Liver (tissue), 3 donors: ENCODE measurements at regions not wholly inside any gene's neighbourhood (a gene's known extent, or its start where the extent isn't known, plus 50 kb on each side); places are given as distances from the start of the nearest gene placed in this dataset.

Experiments used
- EGR1 ChIP-seq, 2 donors: IDR thresholded peaks; 2 replicates each; pipeline ENCODE4 v1.6.1; 2016 to 2018; ENCODE audit warnings: antibody characterized with exemption in 2 of 2, low read depth in 2 of 2
- GABPA ChIP-seq, 2 donors: IDR thresholded peaks in 1 of 2; conservative IDR thresholded peaks in 1 of 2; 2 replicates each; pipeline ENCODE4 v1.6.1; 2016; ENCODE audit warnings: antibody characterized with exemption in 2 of 2, mild to moderate bottlenecking in 1 of 2, moderate library complexity in 1 of 2
- RAD21 ChIP-seq, 2 donors: IDR thresholded peaks; 2 replicates each; pipeline ENCODE4 v1.6.1; 2016; ENCODE audit warnings: antibody characterized with exemption in 2 of 2, mild to moderate bottlenecking in 2 of 2
- SP1 ChIP-seq: IDR thresholded peaks from 2 replicates; pipeline ENCODE4 v1.6.1; 2018; ENCODE audit warnings: antibody characterized with exemption, mild to moderate bottlenecking
- TAF1 ChIP-seq: conservative IDR thresholded peaks from 2 replicates; pipeline ENCODE4 v1.6.1; 2016; ENCODE audit warnings: antibody characterized with exemption, mild to moderate bottlenecking
- YY1 ChIP-seq: IDR thresholded peaks from 2 replicates; pipeline ENCODE4 v1.6.1; 2016; ENCODE audit warnings: antibody characterized with exemption, mild to moderate bottlenecking
- TF ChIP-seq, protein P1 (sequence below): fragments of 150-350 bp; IDR thresholded peaks from 2 replicates; pipeline ENCODE4 v1.5.1; 2017; ENCODE audit warnings: improper control_type of control experiment, low read depth, low read length; ENCODE audit not compliant: missing input control
- TF ChIP-seq, protein P2 (sequence below): IDR thresholded peaks from 2 replicates; pipeline ENCODE4 v1.6.1; 2016; ENCODE audit warnings: antibody characterized with exemption, mild to moderate bottlenecking
- TF ChIP-seq, protein P3 (sequence below): IDR thresholded peaks from 2 replicates; pipeline ENCODE4 v1.6.1; 2016; ENCODE audit warnings: antibody characterized with exemption
- TF ChIP-seq, protein P4 (sequence below): IDR thresholded peaks from 2 replicates; pipeline ENCODE4 v1.6.1; 2016; ENCODE audit warnings: antibody characterized with exemption
- donor health status: healthy.
- donor health status: healthy.

DNA sequence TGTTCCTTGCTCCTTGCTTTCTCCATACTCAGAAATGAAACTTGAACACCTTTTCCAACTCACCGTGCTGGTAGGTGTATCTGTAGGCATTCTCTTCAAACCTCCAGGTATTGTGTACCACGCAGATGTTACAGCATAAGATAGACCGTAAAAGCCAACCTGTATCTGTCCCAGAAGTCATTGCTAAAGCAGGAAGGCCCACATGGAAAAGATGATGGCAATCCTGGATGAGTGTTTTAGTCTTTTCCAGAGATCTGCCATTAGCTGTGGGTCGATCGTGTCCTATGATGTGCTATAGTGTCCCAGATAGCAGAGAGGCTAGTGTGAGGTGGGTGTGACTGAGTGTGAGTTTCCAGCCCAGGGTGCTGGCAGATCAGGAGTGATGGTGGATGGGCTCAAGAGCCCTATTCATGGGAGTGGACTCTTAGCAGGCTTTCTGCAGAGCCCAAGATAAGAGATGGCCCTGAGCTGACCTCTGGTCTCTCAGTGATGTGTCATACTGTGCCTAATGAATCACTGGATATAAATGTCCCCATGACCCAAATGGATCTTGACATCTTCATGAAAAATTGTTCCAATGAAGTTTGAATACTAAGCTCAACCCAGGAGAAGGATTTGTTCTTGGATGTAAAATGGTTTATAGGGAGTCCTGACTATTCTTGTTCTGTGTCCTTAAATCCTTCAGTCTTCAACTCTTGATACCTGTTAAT is 69.1 kb upstream of the WDR1 start:
- TF ChIP-seq, protein P1, sequence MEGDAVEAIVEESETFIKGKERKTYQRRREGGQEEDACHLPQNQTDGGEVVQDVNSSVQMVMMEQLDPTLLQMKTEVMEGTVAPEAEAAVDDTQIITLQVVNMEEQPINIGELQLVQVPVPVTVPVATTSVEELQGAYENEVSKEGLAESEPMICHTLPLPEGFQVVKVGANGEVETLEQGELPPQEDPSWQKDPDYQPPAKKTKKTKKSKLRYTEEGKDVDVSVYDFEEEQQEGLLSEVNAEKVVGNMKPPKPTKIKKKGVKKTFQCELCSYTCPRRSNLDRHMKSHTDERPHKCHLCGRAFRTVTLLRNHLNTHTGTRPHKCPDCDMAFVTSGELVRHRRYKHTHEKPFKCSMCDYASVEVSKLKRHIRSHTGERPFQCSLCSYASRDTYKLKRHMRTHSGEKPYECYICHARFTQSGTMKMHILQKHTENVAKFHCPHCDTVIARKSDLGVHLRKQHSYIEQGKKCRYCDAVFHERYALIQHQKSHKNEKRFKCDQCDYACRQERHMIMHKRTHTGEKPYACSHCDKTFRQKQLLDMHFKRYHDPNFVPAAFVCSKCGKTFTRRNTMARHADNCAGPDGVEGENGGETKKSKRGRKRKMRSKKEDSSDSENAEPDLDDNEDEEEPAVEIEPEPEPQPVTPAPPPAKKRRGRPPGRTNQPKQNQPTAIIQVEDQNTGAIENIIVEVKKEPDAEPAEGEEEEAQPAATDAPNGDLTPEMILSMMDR, result no peak
- TF ChIP-seq, protein P2, sequence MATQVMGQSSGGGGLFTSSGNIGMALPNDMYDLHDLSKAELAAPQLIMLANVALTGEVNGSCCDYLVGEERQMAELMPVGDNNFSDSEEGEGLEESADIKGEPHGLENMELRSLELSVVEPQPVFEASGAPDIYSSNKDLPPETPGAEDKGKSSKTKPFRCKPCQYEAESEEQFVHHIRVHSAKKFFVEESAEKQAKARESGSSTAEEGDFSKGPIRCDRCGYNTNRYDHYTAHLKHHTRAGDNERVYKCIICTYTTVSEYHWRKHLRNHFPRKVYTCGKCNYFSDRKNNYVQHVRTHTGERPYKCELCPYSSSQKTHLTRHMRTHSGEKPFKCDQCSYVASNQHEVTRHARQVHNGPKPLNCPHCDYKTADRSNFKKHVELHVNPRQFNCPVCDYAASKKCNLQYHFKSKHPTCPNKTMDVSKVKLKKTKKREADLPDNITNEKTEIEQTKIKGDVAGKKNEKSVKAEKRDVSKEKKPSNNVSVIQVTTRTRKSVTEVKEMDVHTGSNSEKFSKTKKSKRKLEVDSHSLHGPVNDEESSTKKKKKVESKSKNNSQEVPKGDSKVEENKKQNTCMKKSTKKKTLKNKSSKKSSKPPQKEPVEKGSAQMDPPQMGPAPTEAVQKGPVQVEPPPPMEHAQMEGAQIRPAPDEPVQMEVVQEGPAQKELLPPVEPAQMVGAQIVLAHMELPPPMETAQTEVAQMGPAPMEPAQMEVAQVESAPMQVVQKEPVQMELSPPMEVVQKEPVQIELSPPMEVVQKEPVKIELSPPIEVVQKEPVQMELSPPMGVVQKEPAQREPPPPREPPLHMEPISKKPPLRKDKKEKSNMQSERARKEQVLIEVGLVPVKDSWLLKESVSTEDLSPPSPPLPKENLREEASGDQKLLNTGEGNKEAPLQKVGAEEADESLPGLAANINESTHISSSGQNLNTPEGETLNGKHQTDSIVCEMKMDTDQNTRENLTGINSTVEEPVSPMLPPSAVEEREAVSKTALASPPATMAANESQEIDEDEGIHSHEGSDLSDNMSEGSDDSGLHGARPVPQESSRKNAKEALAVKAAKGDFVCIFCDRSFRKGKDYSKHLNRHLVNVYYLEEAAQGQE, result no peak
- TF ChIP-seq TAF1 (no peak), GABPA (IDR thresholded peaks at IDR 0.05 in 1 of 2, conservative IDR thresholded peaks at IDR 0.05 in 1 of 2) (no peak), SP1 (no peak), RAD21 (IDR thresholded peaks at IDR 0.05) (no peak), EGR1 (IDR thresholded peaks at IDR 0.05; ENCODE audit: low read depth in 2 of 2) (no peak), YY1 (no peak)
- TF ChIP-seq, protein P3, sequence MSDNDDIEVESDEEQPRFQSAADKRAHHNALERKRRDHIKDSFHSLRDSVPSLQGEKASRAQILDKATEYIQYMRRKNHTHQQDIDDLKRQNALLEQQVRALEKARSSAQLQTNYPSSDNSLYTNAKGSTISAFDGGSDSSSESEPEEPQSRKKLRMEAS, result no peak
- TF ChIP-seq, protein P4, sequence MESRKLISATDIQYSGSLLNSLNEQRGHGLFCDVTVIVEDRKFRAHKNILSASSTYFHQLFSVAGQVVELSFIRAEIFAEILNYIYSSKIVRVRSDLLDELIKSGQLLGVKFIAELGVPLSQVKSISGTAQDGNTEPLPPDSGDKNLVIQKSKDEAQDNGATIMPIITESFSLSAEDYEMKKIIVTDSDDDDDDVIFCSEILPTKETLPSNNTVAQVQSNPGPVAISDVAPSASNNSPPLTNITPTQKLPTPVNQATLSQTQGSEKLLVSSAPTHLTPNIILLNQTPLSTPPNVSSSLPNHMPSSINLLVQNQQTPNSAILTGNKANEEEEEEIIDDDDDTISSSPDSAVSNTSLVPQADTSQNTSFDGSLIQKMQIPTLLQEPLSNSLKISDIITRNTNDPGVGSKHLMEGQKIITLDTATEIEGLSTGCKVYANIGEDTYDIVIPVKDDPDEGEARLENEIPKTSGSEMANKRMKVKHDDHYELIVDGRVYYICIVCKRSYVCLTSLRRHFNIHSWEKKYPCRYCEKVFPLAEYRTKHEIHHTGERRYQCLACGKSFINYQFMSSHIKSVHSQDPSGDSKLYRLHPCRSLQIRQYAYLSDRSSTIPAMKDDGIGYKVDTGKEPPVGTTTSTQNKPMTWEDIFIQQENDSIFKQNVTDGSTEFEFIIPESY, result no peak
